ENCODE measurements at regions not wholly inside any gene's neighbourhood (a gene's known extent, or its start where the extent isn't known, plus 50 kb on each side); places are given as distances from the start of the nearest gene placed in this dataset.
"Not testable (repeated sequence)": the region's sequence is repeated elsewhere in the genome, so short reads cannot be mapped to it uniquely, and the experiment has no call there.

- H3K18ac ChIP-seq (ENCODE audit: extremely low read depth, low read length); DNase-seq (ENCODE audit: low read depth in 1 of 2, low spot score in 2 of 2); H2AK5ac ChIP-seq (ENCODE audit: low read depth, low read length); FAIRE-seq; H3K56ac ChIP-seq (replicated peaks; ENCODE audit: insufficient read length, low read depth, low read length); H4K91ac ChIP-seq (replicated peaks; ENCODE audit: insufficient read length, low read length); H4K20me1 ChIP-seq (replicated peaks in 1 of 2; ENCODE audit: control insufficient read depth in 1 of 2, insufficient read depth in 2 of 2, low read length in 2 of 2); H3K36me3 ChIP-seq (ENCODE audit: control insufficient read depth in 2 of 4, insufficient read depth in 4 of 4, low read length in 3 of 4); CTCF ChIA-PET (ENCODE audit: partially characterized antibody); H3K27me3 ChIP-seq (replicated peaks in 1 of 4; ENCODE audit: control insufficient read depth in 3 of 4, extremely low read depth in 1 of 4, insufficient read depth in 3 of 4, low read length in 3 of 4); H3K23ac ChIP-seq (ENCODE audit: insufficient read length); H2BK20ac ChIP-seq (ENCODE audit: low read length); H3K23me2 ChIP-seq (ENCODE audit: low read depth, low read length); H3K4me3 ChIP-seq (ENCODE audit: extremely low read depth in 1 of 4, insufficient read depth in 2 of 4, low read depth in 3 of 4, low read length in 4 of 4); H3K9me3 ChIP-seq (ENCODE audit: insufficient read depth in 2 of 2, low read depth in 1 of 2, low read length in 1 of 2); H3K79me2 ChIP-seq (ENCODE audit: control insufficient read depth in 1 of 2, insufficient read depth in 2 of 2, low read length in 2 of 2); H2BK15ac ChIP-seq (ENCODE audit: low read length); H2AFZ ChIP-seq (ENCODE audit: low read length); H3K4me1 ChIP-seq (replicated peaks in 1 of 4; ENCODE audit: control insufficient read depth in 3 of 4, insufficient read depth in 4 of 4, low read length in 3 of 4); H4K8ac ChIP-seq (ENCODE audit: extremely low read depth, insufficient read depth, low read length); H3K14ac ChIP-seq (ENCODE audit: insufficient read length); H3K4me2 ChIP-seq (ENCODE audit: insufficient read depth in 1 of 2, low read depth in 2 of 2, low read length in 2 of 2); H2BK12ac ChIP-seq (ENCODE audit: low read depth, low read length); H2BK5ac ChIP-seq (ENCODE audit: low read depth, low read length); H3K4ac ChIP-seq (replicated peaks; ENCODE audit: insufficient read length, low read depth, low read length); POLR2A ChIA-PET (ENCODE audit: partially characterized antibody); H3K9ac ChIP-seq (replicated peaks in 1 of 4; ENCODE audit: extremely low read depth in 1 of 4, low read depth in 3 of 4, low read length in 3 of 4); H4K5ac ChIP-seq (ENCODE audit: insufficient read length, low read depth, low read length); H3K27ac ChIP-seq (ENCODE audit: low read depth, low read length); H3K79me1 ChIP-seq (ENCODE audit: low read depth, low read length); H2BK120ac ChIP-seq (replicated peaks; ENCODE audit: low read depth, low read length): not testable (repeated sequence)
- no CpG with 5 or more reads among the region's 2 CpGs for WGBS, 2 experiments (ENCODE audit: extremely low coverage in 1 of 2, insufficient coverage in 1 of 2, insufficient read length in 1 of 2, insufficient replicate concordance in 2 of 2, low coverage in 1 of 2, low lambda C conversion rate in 2 of 2, missing lambda C conversion rate in 1 of 2)
These were observed 217.8 kb downstream of the BCL2L11 start for GRCh38 chr2:111338474-111338873.

- H4K8ac ChIP-seq (ENCODE audit: extremely low read depth, insufficient read depth, low read length); H2BK5ac ChIP-seq (ENCODE audit: low read depth, low read length); H4K20me1 ChIP-seq (replicated peaks in 1 of 2; ENCODE audit: control insufficient read depth in 1 of 2, insufficient read depth in 2 of 2, low read length in 2 of 2); POLR2A ChIA-PET (ENCODE audit: partially characterized antibody); H3K4me3 ChIP-seq (ENCODE audit: extremely low read depth in 1 of 4, insufficient read depth in 2 of 4, low read depth in 3 of 4, low read length in 4 of 4); H3K27me3 ChIP-seq (replicated peaks in 1 of 4; ENCODE audit: control insufficient read depth in 3 of 4, extremely low read depth in 1 of 4, insufficient read depth in 3 of 4, low read length in 3 of 4); H3K27ac ChIP-seq (ENCODE audit: low read depth, low read length); H3K79me1 ChIP-seq (ENCODE audit: low read depth, low read length); H4K91ac ChIP-seq (replicated peaks; ENCODE audit: insufficient read length, low read length); H3K36me3 ChIP-seq (ENCODE audit: control insufficient read depth in 2 of 4, insufficient read depth in 4 of 4, low read length in 3 of 4); H3K79me2 ChIP-seq (ENCODE audit: control insufficient read depth in 1 of 2, insufficient read depth in 2 of 2, low read length in 2 of 2); H2BK20ac ChIP-seq (ENCODE audit: low read length); H3K4me2 ChIP-seq (ENCODE audit: insufficient read depth in 1 of 2, low read depth in 2 of 2, low read length in 2 of 2); CTCF ChIA-PET (ENCODE audit: partially characterized antibody); H3K23ac ChIP-seq (ENCODE audit: insufficient read length); H2AK5ac ChIP-seq (ENCODE audit: low read depth, low read length); H3K9ac ChIP-seq (replicated peaks in 1 of 4; ENCODE audit: extremely low read depth in 1 of 4, low read depth in 3 of 4, low read length in 3 of 4); H2AFZ ChIP-seq (ENCODE audit: low read length); H3K14ac ChIP-seq (ENCODE audit: insufficient read length); H4K5ac ChIP-seq (ENCODE audit: insufficient read length, low read depth, low read length); H3K4me1 ChIP-seq (replicated peaks in 1 of 4; ENCODE audit: control insufficient read depth in 3 of 4, insufficient read depth in 4 of 4, low read length in 3 of 4); H3K4ac ChIP-seq (replicated peaks; ENCODE audit: insufficient read length, low read depth, low read length); H2BK15ac ChIP-seq (ENCODE audit: low read length); FAIRE-seq; H3K9me3 ChIP-seq (ENCODE audit: insufficient read depth in 2 of 2, low read depth in 1 of 2, low read length in 1 of 2); DNase-seq (ENCODE audit: low read depth in 1 of 2, low spot score in 2 of 2); H3K23me2 ChIP-seq (ENCODE audit: low read depth, low read length); H2BK12ac ChIP-seq (ENCODE audit: low read depth, low read length); H2BK120ac ChIP-seq (replicated peaks; ENCODE audit: low read depth, low read length); H3K56ac ChIP-seq (replicated peaks; ENCODE audit: insufficient read length, low read depth, low read length); H3K18ac ChIP-seq (ENCODE audit: extremely low read depth, low read length): not testable (repeated sequence)
- WGBS, 2 experiments (ENCODE audit: extremely low coverage in 1 of 2, insufficient coverage in 1 of 2, insufficient read length in 1 of 2, insufficient replicate concordance in 2 of 2, low coverage in 1 of 2, low lambda C conversion rate in 2 of 2, missing lambda C conversion rate in 1 of 2) = no CpG with 5 or more reads among the region's 1 CpG
These were observed 218.8 kb downstream of the BCL2L11 start for GRCh38 chr2:111339476-111339875.

Measured in H1 (cell line).